ENCODE measurements at regions not wholly inside any gene's neighbourhood (a gene's known extent, or its start where the extent isn't known, plus 50 kb on each side); places are given as distances from the start of the nearest gene placed in this dataset.

DNA sequence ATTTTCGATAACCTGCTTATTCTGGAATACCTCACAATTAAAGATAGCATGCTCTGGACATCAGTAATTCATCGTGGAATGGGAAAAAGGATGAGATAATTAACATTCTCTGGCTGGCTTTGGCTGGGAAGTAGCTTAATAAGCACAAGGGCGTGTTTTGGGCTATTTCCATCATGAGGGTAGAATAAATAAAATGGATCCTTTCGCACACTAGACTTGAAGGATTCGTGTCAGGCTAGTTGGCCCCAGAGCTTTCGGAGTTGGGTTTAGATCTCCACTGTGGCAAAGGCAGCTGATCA, 151.2 kb upstream of the ADRA1B start:
- DNase-seq: no peak

DNA sequence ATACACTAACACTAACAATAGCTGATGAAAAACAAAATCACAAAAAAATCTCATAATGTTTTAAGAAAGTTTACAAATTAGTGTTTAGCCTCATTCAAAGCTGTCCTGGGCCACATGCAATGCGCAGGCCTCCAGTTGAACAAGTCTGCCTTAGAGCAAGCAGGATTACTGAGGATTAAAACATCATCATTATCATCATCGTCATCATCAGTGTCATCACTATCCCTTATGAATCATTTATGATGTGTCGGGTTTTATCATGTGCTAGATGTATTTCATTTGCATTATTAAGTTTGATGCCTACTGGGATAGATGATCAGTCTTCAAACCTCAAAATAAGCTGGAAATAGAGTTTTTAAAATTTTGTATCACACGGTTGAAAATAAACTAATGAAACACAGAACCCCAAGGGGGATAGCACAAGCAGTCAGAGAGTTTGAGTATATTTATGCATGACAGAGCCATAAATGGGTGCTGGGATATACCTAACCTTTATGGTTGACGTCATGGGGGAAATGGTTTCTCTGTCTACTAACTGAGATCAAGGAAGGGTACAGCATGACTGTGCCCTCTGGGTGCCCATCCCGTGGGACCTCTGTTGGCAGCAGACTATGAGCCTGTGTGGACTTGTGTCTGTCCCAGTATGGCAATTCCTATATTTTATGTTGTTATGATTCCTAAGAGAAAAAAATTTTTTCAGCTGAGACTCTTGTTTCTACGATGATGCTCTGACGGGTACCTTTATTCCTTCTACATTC, 150.3 kb upstream of the ADRA1B start:
- no peak for DNase-seq

DNA sequence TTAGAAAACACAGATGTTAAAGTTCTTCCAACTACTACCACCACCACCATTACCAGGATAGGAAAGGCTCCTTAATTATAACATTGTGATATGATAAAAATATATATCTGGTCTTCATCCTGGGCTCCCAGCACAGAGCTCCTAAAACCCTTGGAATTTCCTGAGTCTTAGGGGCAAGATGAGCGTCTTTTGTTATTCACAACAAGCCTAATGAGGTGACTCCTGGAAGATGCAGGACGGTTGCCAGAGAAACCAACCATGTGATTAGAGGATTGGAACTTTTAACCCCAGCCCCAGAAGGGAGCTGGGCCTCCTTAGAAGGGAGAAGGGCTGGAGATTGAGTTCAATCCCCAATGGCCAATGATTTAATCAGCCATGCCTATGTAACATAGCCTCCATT, 148.0 kb upstream of the ADRA1B start:
- DNase-seq: no peak

DNA sequence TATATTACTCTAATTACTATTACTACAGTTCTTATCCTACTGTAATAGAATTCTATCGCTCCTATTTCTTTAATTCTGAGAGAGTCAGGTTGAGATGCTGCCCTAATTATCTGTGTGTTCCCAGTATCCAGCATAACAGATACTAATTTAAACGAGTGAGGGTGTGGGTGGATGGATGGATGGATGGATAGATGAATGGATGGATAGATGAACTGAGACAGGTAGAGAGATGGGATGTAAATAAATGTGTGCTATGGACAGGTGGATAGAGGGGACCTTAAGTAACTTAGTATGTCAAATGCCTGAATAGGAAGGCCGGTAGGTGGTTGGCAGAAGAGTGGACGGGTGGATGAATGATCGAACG, 143.6 kb upstream of the ADRA1B start:
- DNase-seq: no peak

DNA sequence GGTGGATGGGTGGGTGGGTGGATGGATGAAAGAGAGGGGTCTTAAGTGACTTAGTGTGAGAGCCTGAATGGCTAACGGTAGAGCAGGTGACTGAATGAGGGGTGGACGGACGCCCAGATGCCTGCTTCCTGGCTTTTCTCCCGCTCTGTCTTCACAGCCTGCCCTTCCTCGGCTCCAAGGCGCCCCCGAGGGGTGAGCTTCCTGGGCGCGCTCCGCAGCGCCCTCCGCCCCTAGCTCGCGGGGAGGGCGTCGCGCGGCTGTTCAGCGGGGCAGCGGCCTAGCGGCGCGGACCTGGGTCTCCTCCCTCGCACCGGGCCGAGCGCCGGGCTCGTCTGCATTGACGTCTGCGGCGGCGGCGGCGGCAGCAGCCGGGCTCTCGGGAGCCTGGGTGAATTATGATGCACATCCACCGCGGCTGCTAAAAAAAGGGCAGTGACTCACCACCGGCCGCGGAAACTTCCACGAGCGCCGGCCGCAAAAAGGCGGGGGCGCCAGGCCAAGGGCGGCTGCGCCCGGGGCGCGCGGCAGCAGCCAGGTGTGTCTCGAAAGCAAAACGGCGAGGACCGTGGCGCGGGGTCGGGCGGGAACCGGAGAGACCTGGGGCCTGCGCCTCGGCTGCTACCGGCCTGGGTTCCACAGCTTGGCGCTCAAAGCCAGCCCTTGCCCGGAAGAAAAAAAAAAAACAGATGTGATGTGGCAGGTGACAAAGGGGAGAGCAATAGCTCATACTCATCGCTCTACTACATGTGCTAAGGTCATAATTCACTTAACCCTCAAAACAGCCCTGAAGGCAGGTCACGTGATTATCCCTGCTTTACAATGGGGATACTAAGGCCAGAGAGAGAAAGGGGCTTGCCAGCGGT, 143.0 kb upstream of the ADRA1B start:
- DNase-seq: peak; percentile 40

DNA sequence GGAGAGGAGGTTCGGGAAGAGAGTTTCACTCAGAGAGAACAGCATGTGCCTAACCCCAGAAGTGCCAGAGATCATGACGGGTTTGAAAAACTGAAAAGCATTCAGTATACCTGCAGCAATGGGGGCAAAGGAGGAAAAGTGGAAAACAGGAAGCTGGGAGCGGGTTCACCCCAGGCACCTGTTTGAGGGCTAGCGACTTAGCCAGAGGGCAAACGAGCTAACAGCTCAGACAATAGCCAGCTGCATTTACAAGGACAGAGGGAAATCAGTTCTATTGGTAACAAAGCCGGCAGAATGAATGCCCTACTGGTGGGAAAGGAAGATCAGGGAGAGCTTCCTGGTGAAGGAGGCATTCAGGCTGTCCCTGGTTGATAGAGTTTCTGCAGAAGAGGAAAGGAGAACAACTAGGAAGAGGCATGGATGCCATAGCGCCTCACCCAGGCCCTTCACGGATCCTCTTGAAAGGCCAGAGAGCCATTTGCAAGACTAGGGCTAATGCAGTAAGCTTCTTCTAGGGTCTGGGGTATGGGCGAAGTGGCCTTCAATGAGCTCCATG, 141.7 kb upstream of the ADRA1B start:
- no peak for DNase-seq

DNA sequence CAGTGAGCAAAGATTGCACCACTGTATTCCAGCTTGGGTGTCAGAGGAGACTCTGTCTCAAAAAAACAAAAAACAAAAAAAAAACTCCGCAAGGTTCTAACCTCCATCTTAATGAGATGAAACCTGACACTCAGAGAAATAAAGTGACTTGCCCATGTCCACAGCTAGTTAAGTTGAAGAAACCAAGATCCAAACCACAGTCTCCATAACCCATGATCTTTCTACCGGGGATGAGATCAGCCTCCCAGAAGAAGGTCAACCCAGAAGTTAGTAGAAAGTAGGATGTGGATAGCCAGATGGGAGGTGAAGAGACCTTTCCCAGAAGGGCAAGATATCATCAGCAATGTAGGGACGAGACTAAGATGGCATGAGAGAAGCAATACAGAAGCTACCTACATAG, 140.4 kb upstream of the ADRA1B start:
- no peak for DNase-seq

DNA sequence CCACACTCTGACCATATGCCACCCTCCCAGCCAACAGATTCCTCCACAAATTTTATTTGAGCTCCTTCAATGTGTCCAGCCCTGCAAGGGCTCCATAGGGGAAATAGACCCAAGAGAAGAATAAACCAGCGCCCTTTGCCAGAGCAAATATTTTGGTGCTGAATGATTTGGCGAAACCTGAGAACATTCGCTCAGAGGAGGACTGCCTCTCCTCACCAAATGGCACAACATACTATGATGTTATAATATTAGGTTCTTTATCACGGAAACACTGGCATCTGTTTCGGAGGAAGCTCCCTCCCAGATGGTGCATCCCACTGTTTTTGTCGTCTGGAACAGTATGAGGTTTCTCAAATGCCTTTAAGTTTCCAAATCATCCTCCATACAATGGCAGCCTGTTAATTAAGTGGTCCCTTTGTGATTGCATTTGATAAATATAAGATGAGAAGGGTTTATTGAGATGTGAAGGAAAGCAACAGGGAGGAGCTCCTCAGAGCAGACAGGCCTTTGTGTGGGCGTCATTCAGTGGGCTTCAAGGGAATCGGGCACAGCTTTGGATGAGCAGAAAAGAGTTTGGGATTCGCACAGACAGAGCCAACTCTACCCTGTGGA, 139.1 kb upstream of the ADRA1B start:
- no peak for DNase-seq

DNA sequence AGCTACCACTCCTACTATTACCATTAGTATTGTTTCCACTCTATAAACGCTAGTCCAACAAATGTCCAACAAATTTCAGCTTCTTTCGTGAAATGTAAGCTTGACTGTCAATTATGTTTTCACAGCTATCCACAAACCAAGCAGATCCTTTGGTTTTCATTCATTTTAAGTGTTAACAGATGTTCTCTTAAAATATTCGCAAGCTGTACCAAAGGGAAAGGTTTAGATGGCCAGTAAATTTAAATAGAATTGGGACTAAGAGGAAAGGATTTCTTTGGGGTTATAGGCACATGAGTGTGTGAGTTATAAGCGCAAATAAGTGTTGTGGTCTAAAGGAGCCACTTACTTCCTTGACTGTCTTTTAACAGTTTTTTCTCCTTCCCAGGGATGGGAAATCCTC, 136.8 kb upstream of the ADRA1B start:
- DNase-seq: no peak

DNA sequence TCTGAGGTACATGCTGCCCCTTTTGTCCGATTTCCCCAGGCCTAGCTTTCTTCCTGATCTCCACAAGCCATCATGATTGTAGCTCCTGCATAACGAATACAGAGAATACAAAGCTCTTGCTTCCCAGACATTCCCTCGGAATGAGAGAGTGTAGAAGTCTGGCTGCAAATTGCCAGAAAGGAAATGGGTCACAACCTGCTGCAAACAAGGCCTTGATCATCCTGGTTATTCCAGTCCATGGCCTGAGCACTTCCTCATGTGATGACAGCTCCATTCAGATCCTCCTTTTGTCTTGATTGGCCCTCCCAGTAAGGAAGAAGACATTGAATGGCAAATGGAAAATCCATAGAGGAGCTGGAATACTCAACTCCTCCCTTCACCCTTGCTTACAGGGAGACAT, 136.0 kb upstream of the ADRA1B start:
- no peak for DNase-seq

DNA sequence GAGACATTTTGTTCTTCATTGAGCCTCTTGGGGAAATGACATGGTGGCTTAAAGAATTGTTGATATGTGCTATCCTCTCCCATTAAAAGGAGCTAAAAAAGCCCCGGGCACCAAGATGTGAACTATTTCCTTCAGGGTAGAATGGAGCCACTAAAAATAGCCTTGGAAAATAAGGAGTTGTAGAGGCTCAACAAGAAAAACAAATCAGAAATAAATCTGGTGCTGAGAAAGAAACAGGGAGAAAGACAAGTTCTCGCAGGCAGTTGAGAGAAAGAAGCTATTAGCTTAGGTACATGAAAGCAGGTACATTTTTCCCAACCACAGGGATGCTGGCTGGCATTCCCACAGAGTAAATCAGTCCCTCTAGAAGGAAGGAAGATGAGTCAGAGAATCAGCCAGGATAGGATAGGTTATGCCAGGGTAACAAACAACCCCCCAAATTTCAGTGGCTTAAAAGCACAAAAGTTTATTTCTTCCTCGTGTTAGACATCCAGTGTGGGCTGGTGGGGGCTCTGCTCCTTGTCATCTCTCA, 134.6 kb upstream of the ADRA1B start:
- DNase-seq: no peak

DNA sequence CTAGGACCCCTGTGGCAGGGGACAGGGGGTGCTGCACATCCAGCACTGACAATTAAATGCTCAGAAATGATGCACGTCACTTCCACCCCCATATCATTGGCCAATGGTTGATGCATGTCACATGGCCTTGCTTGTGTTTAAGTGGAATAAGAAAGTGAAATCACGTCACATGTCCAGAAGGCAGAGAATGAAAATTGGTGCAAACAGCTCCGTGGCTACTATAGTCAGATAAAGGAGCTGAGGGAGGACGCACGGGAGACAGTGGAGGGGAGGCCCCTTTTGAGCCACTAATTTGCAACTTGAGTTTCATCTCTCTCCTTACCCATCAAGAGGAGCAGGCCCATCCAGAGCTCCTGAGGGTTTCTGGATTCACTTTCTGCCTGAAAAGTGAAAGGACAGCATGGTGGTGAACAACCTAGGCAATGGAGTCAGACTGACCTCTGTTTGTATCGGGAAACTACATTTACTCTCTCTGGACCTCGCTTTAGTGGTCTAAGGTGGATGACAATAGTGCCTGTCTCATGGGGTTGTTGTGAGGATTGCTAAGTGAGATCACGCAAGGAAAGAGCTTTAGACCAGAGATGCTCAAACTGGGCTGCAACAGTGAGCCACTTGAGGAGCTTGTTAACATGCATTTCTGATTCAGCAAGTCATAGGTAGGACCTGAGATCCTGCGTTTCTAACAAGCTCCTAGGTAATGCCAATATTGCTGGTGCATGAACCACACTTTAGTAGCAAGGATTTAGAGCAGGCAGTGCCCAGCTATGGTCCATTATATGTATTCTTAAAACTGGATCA, 133.9 kb upstream of the ADRA1B start:
- DNase-seq: no peak

DNA sequence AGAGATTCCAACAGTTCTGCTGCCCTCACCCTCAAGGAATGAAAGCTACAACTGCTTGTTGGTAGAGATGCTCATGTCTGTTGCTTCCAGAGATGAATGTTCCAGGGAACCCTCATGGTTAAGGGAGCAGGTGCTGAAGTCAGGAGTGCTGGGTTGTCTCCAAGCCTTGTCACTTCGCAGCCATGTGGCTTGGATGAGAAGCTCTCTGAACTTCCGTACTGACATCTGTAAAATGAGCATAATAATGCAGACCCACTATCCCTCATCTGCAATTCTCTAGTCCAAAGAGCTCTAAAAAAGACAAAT, 133.3 kb upstream of the ADRA1B start:
- DNase-seq: no peak

DNA sequence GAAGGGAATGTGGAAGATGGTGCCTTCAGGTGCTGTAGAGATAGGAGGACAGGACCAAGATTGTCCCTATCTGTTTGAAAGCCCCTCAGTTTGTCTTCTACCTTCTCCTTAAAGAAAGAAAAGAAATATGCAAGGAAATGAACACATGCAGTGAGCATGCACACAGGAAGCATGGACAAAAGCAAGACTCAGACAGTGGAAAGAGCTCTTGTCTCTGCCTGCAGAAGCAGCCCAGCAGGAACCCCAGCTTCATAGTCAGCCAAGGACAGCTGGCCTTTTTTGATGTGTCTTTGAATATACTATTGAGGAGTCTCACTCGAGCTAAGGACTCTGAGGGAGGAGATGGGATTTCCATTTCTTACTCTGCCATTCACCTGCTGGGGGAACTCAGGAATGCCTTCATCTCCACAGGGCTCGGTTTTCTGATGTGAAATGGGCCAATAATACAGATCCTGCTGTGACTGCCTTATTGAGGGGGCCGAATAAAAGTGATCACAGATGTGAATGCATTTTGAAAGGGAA, 132.5 kb upstream of the ADRA1B start:
- no peak for DNase-seq

DNA sequence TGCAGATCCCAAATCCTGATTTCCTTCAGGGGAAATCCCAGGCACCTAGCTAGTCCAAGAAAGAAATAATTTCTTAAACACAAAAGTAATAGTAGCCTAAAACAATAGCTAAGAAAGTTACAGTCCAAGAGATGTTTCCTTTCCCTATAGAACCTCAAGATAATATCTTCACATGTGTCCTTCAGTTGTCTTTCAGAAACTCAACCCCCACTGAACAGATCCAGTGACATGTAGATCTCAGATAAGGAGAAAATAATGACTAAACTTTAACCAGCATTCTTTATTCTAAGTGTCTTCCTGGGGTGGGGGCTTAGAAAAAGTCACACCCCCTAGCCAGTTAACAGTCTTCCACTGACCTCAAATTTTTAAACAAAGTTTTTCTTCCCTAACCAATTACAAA, 131.3 kb upstream of the ADRA1B start:
- DNase-seq: no peak

DNA sequence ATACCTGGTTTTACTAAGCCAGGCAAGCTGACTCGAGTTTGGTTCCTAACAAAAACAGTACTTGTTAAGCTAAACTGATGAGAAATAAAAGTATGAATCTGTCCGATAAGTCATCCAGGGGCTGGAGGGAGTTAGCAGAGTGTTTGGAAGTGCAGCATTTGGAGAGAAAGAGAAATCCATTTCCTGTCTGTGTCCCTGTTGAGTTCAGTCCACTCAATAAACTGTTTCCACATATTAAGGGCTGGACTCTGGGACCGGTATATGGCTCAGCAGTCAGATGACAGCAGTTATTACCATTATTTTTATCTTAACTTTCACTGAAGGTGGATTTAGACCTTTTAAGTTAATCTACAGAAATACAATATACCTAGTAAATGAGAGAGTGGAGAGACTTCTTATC, 130.6 kb upstream of the ADRA1B start:
- DNase-seq: no peak

DNA sequence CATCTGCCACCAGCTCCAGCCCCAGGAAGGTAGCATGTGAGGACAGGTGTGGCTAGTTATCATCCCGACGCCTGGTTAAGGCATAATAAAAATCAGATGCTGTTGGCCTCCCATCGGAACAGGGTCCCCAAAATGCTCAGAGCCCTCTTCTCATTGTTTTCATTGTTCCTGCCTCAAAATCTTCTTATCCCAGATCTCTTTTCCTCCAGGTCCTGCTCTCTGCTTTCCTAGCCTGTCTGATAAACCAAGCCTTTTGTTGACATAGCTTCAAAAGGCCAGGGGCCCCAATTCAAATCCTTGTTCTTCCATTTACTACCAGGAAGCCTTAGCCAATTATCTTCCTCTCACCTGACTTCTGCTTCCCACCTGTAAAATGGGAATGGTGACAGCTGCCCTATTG, 130.1 kb upstream of the ADRA1B start:
- DNase-seq: no peak

DNA sequence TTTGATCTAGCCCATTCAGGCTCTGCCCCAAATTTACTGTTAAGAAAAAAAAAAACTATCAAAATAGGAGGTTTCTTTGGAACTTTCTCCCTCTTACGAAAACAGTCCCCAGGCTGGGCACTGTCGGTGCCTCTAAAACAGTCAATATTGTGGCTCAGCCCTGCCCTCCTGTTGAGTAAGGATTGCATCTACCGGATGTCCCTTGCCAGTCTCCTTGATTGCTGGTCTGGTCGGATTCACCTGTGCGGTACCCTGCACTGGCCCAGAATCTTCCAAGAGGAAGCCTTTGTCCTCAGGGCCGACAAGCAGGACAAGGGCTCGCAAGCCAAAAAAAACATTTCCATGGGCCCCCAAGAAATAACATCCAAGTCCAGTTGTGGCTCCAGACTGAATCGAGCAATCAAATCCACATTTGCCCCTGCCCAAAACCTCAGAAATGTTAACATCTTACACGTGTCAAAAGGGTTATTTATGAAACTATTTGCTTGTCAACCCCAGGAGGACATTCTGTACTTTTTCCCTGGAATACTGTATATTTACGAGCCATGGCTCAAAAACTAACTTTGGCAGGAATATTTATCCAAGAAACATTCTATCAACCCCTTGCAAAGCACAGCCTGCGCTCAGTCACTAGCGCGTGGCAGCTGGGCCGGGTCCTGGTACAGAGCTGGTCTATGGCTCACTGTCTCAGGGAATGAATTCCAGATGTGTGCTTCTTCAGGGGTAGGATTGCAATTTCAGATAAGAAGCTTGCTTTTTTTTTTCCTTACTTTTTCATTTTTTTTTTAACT, 129.2 kb upstream of the ADRA1B start:
- no peak for DNase-seq

DNA sequence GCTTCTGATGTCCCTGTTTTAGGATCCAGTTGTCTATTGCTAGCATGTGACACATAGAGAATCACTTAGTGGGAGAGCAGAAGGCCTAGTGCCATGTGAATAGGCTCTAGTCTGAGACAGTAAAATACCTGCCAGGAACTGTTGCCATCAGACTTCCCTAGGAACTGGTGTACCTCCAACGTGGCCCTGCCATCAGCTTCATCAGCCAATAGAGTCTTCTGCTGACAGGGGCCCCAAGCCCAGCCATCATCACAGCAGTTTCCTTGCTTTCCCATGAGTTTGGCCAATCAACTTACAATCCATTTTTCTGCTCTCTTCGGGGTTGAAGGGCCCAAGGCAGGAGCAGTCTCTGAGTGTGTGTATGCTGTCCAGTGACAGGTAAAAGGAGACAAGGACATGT, 128.4 kb upstream of the ADRA1B start:
- DNase-seq: no peak

DNA sequence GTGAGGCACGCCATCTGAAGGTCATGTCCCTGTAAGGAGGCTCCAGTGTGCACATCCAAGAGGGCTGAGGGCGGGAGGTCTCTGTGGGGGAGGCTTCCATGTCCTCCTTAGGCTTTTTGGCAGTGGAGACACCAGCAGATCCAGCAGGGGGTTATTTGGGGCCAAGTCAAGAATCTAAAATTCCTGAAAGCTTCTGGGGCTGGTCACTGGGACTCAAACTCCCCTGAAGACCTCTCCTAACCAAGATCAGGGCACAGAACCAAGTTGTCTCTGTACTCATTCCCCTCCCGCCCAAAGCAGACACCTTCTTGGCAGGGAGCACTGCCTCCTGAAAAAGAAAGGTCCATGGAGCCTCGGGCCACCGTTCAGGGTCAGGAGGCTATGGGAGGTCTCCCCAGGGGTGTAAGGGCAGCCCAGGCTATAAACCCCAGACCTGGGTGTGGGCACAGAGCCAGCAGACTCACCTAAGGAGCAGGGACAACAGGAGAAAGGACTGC, 127.4 kb upstream of the ADRA1B start:
- DNase-seq: no peak

DNA sequence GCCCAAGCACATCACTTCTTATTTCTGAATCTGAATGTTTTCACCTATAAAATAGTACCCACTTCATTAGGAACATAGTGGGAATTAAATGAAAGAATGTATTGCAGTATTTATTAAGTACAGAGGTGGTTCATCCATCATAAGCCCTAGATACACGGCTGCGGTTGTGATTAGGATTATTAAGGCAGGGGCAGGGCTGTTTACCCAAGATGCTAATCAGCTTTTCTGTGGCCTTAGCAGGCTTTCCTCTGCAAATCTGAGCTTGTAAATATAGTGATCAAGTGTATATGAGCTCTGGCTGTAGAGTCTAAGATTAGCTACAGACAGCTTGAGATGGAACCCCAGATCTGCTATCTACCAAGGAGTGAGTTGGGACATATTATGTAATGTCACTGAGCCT, 124.1 kb upstream of the ADRA1B start:
- no peak for DNase-seq
